Thyroid gland (tissue), 4 donors: ENCODE measurements at regions not wholly inside any gene's neighbourhood (a gene's known extent, or its start where the extent isn't known, plus 50 kb on each side); places are given as distances from the start of the nearest gene placed in this dataset.

ENCODE experiments used
- CTCF ChIP-seq, 6 experiments: fragments of 200-600 bp in 3 of 6; fragments of 450-650 bp in 3 of 6; sonication (generic) in 3 of 6; IDR thresholded peaks; one replicate each; pipeline ENCODE4 v1.5.1; 2016 to 2019; ENCODE audit warnings: antibody characterized with exemption in 6 of 6, mild to moderate bottlenecking in 2 of 6, inconsistent platforms in 1 of 6, moderate library complexity in 1 of 6
- POLR2A ChIP-seq, 2 donors: fragments of 450-650 bp; IDR thresholded peaks; one replicate each; pipeline ENCODE4 v1.6.1; 2017; ENCODE audit warnings: antibody characterized with exemption in 2 of 2, mild to moderate bottlenecking in 2 of 2, moderate library complexity in 1 of 2

DNA sequence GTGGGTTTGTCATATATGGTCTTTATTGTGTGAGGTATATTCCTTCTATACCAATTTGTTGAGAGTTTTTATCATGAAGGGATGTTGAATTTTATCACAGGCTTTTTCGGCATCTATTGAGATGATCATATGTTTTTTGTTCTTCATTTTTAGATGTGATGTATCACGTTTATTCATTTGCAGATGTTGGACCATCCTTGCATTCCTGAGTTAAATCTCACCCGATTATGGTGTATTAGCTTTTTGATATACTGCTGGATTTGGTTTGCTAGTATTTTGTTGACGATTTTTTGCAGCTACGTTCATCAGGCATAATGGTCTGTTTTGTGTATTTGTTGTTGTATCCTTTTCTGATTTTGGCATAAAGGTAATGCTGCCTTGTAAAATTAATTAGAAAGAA, 311.0 kb downstream of the PTEN start:
- no peak for TF ChIP-seq CTCF (IDR thresholded peaks at IDR 0.05)
- no peak for TF ChIP-seq POLR2A (IDR thresholded peaks at IDR 0.05)
